ENCODE measurements at regions not wholly inside any gene's neighbourhood (a gene's known extent, or its start where the extent isn't known, plus 50 kb on each side); places are given as distances from the start of the nearest gene placed in this dataset.
A peak's percentile ranks its signal among the peaks of the same experiment; 100 is the strongest.

DNA sequence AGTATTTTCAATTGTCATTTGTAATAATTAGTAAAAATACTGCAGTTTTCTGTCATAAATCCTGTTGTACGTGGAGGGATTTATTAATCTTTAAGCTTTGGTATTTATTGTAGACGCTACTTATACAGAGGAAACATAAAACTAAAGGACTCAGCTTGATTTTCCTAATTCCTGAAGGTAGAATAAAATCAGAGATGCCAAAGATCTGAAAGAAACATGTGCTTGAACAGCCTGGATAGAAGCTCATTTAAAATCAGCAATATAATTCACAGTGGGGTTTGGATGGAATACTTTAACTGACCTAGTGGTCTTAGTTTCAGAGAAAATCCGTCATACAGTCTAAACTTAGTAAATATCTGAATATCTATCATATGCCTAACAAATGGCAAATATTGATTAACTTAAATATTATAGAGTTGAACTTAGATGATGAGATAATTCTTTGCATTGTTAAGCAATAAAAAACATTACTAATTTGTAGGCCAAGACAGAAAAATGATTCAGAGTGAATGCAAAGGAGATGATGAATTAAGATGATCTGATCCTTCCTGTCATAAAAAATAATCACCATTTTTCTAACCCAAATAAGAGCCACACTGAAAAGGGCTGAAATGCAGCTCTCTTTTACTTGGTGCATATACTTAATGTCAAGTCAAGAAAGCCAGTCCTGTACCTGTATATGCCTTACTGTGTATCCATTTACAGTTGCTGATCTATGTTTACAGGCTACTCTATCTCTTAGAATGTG is 397.1 kb upstream of the DCN start:
- DNase-seq (ENCODE audit: low read depth, low spot score): no peak

DNA sequence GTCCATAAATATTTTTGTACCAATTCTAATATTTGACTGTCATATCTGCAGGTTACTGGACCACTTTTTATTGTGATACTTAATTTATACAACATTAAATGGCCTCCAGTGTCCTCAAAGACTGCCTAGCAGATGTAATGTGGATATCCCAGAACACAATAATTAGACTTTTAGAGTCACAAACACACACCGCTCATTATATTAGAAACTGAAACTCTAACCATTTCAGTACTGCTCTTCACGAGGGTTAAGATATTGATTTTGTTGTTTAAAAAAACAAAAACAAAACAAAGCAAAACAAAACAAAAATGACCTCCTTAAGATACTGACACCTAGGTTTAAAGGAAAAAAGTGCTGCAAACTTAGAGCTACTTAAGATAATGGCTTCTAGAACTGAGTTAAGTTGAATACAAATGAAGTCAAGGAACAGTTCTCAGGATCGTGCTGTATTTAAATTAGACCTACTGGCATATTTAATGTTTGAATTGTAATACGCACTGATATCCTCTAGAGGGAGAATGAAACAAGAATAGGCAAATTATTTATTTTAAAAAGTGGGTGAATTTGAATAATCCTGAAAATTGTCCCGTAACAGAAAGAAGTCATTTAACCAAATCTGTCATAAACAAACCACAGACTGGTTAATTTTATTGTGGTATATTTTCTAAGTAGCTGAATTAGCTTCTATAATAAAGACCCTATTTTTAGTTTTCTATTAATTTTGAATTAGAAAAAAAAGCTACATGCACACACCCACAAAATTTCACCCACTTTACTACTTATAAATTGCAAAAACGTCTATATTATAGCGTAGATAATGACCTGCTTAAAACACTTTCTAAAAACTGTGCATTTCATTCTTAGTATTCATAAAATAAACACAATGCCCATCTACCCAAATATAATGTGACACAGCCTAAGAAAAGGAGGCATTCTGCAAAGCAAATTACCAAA is 395.2 kb upstream of the DCN start:
- DNase-seq (ENCODE audit: low read depth, low spot score): peak; percentile 21

DNA sequence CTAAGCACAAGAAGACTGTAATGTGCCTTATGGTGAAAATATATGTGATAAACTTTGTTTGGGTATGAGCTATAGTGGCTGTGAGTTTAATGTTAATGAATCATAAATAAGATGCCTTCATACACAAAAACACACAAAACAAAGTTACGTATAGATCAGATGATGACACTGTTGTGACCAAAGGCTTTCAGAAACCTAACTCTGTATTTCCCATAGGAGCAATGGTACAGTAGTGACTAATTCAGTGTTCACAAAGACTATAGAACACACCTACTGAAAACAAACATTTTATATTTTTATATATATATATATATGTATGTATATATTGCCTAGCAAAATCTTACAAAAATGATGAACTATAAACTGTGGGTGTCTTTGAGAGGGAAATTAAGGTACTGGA is 393.8 kb upstream of the DCN start:
- DNase-seq (ENCODE audit: low read depth, low spot score): no peak

DNA sequence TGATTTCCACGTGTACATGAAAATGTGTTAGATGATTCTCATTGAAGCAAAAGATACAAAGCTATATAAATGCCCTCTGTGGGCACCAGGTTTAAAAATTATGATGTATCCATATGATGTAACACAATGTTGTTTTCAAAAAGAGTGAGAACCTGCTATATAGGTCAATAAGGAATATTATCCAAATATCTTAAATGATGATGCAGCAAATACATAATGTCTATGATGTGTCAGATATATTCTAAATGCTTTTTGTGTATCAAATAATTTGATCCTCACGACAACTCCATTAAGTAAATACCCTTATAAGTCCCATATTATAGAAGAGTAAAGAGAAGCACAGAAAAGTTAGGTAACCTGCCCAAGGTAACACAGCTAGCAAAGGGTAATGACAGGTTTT is 393.0 kb upstream of the DCN start:
- no peak for DNase-seq (ENCODE audit: low read depth, low spot score)

DNA sequence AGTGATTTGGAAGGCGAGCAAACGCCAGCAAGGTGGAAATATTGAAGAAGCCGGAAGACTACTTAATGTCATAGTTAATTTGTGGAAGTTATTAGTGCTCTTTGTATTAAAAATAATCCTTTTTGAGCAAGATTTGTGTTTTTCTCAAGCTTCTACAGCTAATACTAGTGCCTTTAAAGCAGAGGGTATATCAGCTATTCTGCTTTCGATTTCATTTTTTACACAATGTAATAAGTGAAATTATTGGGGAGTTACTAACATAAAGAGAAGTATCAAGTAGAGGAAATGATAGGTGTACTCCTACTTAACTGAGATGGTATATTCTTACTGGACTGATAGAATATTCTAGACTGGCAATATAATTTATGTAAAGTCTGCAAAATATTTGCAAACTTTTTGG is 392.4 kb upstream of the DCN start:
- DNase-seq (ENCODE audit: low read depth, low spot score): no peak

DNA sequence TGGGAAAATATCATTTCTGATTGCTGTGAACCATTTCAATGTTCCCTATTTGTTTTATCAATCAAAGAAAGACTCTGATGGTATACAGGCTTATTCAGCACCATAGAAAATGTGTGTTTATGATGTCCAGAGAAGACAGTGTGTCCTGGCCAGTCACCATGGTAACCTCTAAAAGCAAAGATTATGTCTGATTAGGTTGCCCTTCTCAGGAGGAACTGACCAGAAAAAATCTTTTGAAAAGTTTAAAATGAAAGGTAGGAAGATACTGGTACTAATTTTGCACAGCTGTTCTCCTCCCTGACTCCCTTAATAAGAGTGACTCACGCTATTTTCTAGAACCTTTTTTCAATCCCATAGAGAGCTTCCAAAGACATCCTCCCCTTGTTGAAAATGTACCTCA is 391.8 kb upstream of the DCN start:
- DNase-seq (ENCODE audit: low read depth, low spot score): no peak

DNA sequence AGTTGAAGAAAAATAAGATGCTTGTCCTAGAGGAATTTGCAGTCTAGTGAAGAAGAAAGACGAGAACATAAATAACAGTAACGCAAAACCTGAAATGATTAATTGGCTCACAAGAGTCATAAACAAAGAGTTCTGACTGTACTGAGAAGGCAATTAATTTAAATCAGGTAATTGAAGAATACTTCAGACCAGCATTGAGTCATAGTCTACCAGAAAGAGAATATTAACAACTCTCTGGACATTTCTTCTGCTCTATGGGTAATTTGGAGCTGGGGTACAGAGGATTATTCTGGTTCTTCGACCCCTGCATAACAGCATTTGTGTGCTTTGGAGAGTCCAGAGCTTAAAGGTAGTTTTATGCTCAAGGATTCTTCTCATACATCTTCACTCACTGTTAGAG is 390.3 kb upstream of the DCN start:
- no peak for DNase-seq (ENCODE audit: low read depth, low spot score)

DNA sequence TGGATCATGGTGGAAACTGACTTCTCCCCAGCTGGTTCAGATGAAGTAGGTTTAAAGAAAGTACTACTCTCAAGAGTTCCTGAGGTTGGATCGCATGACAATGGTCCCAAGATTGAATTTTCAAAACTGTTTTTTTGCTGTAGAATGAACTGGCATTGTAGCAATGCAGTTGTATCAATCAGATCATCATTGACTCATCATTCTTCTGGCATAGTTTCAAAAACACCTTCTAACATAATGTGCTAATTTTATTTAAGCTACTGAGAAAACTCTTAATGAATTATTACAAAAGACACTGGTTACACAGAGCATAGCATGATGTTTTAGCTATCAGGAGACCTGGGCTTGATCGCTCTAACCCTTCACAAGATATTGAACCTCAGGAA is 384.5 kb upstream of the DCN start:
- DNase-seq (ENCODE audit: low read depth, low spot score): no peak

DNA sequence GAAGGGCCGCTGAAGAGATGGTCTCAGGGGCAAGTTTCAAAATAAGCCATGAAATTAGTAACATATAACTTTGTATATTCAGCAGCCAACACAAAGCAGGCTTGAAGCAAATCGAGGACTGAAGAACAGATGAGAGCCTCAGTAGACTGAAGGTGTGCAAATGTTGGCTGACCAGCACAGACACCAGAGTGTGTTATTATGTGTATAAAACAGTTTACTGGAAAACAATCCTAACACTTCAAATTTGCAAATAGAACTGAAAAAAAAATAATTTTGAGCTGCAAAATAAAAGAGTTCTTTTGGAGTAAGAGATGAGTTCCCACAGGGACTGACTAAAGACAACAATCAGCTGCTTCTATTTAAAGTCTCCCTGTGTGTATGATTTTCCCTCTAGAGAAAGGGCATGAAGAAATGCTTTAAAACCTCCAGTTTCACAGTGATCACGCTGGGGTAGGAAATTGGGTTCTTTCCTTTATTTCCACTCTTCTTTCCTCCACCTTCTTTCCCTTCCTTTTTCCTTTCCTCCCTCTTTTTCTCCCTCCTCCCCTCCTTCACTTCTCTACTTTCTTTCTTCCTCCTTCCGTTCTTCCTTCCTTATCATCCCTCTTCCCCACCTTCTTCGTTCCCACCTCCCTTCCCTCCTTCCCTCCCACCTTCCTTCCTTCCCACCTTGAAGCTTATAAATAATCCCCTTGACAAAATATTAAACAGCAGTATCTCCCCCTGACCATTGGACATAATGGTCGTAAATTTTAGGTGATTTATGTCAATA is 383.9 kb upstream of the DCN start:
- no peak for DNase-seq (ENCODE audit: low read depth, low spot score)

DNA sequence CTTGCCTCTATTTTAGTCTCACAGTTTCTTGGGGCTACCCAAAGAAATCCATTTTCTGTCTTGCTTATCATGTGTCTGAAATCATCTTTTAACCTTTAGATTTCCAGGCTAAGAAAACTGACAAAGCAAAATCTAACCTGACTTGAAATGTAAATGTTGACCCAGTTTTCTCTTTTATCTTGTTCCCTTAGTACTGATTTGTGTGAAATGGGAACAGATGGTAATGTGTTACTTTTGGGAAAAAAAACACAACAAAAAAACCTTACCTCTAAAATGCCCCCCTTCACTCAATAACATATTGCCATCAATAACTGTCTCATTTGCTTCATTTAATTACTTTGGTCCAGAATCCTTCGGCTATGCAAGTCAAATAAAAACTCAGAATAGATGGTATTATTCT is 383.2 kb upstream of the DCN start:
- DNase-seq (ENCODE audit: low read depth, low spot score): no peak

DNA sequence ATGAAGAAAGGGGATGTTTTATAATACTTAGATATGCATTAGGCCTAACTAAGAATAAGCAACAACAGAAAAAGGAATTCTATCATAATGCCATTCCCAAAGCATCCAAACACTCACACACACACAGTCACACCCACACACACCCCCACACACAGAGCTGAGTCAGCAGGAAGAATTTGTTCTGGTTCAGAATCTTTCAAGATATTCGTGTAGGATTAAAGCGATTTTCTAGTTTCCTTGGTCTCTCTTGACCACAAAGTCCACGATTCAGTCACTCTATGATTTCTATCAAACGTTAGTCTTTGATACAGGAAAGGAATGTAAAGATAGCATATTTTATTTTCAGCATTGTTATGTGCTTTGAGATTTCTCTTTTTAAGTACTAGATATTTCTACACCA is 382.6 kb upstream of the DCN start:
- DNase-seq (ENCODE audit: low read depth, low spot score): peak; percentile 64

DNA sequence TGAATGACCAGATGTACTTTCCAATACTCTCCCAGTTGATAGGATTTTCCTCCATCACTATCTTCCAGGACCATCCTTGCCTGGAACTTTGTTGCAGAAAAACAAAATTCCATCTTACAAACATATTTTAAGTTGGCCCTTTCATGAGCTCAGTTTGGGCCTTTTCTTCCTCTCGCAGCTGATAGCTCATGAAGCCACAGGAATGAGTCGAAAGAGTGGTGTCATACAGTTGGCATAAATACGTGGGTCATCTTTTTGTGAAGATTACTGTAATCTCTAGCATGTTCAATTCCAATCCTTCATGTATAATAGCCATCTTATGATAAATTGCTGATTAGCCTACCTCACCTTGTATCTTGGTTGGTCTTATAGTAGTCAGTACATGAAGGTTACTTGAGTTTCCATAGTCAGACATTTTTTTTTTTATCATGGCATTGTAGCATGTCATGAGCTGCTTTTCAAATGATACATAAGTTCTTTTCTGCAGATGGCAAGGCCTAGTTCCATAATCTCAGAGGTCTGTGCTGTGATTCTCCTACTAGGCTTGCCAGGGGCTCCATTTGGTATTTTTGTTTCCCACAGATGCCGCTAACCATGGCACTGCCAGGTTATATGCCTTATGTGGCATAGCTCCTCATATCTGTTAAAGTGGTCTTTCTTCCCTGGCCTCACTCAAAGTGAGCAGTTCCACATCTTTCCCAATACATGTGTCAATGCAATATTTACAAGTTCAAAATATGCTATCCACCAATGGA is 380.6 kb upstream of the DCN start:
- DNase-seq (ENCODE audit: low read depth, low spot score): no peak

DNA sequence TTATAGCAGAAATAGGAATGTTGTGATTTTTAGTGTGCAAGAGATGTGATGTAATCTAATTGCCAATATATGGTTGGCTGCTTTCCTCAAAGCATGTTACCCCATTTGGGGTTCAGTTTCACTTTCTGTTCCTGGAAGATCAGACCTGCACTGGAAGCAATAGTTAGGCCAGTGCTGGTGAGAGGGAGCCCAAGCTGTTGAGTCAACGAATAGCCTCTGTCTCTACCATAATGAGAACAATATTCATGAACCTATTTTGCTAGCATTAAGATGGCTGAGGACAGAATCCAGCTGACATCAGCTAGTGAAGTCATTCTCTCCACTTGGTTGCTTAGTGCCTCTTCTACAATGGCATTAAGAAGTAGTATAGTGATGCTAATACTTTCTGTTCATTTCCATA is 379.9 kb upstream of the DCN start:
- DNase-seq (ENCODE audit: low read depth, low spot score): no peak

DNA sequence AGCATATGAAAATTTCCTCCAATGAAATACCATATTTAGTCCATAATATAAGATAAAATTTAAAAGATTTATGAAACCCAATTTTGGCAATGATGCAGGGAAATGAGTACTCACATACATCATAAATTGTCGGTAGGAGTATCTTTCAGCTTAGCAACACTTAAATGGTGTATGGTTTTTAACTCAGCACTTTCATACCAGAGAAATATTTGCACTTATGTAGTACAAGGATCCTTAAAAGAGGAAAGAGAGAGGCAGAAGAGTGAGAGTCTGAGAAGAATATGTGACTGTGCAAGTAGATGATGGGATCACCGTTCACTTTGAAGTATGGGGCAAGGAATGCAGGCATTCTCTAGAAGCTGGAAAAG is 379.3 kb upstream of the DCN start:
- no peak for DNase-seq (ENCODE audit: low read depth, low spot score)

DNA sequence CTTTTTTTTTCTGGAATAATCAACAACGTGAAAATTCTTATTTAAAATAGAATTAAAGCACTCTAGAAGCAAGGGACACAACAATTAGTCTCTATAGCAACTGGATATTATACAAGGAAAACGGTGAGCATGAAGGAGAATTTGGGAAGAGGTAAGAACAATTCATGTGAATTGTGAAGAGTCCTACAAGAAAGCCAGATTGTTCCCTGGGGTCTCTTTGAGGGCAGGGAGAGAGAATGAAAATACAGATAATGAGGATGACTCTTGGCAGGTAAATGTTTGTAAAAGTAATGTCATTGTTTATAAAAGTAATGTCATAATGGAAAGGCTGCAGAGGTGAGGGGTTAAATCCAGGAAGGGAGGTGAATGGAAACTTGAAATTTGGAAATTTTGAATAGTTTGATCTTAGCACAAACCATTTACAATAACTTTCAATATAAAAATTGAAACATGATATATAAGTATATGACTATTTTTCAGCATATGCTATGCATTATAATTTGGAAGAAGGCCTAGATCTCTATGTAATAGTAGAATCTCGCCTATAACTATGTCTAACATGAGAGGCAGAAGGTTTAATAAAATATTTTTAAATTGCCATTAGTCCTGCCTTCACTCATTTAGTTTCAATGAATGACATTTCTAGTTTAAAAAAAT is 378.8 kb upstream of the DCN start:
- DNase-seq (ENCODE audit: low read depth, low spot score): no peak

DNA sequence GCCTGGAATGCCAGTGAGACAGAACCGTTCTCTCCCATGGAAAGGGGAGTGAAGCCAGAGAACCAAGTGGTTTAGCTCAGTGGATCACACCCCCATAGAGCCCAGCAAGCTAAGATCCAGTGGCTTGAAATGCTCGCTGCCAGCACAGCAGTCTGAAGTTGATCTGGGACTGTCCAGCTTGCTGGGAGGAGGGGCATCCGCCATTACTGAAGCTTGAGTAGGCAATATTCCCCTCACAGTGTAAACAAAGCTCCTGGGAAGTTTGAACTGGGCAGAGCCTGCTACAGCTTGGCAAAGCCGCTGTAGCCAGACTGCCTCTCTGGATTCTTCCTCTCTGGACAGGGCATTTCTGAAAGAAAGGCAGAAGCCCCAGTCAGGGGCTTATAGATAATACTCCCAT is 374.3 kb upstream of the DCN start:
- no peak for DNase-seq (ENCODE audit: low read depth, low spot score)

DNA sequence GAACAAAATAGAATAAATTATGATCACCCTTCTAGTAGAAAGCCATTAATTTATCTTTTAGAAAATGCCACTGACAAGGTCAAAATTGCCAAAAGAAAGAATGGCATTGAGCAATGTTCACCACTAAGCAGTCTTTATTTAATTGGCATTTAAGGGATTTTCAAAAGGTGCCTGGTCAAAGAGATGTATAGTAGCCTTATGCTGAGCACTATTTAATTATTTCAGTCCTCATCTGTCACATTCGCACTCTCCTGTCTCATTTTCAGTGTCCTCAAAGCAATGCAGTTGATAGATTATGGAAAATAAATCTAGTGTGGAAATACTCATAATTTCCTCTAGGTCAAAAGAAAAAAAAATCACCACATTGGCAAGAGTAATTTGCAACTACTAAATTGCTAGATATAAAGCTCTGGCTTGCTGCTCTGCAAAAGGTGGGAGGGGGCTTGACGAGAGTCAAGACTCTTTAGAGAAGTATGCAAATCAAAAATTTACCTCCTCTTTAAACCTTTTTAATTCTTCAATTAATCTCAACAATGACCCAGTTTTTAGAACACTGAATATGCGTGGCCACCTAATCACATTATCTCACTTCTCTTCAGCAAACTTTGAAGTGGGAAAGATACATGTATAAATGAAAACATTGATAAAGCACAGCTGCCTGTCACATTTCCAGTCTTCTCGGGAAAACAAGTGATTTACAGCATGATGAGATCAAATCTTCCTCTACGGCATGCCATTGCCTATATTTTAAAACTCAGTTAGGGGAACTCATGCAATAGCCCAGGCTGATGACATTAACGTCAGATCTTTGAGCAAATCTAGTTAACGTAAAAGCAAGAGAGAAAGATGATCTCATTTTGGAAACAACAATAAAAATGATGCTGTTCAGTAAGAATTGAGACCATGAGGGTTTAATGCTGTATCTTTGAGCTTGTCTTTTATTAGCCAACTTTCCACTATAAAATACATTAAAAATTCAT is 373.1 kb upstream of the DCN start:
- DNase-seq (ENCODE audit: low read depth, low spot score): no peak

DNA sequence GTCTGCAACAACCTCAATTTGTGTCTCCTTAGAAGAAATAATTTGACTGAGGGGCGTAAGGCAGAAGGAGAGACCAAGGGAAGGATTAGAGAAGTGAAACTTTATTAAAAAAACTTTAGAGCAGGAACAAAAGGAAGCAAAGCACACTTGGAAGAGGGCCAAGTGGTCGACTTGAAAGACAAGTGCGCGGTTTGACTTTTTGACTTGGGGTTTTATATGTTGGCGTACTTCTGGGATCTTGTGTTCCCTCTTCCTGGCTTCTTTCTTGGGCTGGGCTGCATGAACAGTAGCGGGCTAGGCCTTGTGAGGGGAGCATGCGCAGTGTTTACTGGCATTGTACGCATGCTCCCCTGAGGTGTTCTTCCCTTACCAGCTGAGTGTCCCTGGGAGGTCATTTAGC is 369.3 kb upstream of the DCN start:
- no peak for DNase-seq (ENCODE audit: low read depth, low spot score)

DNA sequence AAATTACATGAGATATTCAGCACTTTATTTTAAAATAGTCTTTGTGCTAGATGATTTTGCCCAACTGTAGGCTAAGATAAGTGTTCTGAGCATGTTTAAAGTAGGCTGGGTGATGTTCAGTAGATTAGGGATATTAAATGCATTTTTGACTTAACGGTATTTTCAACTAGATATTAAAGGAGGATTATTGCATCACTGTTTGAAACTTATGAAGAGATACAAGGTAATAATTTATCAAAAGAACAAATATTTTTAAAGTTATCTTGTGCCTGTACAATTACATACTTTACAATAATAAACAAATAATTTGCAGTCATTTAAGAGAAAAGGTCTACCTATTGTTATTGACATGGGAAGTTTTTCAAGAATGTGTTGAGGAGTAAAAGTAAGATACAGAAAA is 368.6 kb upstream of the DCN start:
- DNase-seq (ENCODE audit: low read depth, low spot score): no peak

DNA sequence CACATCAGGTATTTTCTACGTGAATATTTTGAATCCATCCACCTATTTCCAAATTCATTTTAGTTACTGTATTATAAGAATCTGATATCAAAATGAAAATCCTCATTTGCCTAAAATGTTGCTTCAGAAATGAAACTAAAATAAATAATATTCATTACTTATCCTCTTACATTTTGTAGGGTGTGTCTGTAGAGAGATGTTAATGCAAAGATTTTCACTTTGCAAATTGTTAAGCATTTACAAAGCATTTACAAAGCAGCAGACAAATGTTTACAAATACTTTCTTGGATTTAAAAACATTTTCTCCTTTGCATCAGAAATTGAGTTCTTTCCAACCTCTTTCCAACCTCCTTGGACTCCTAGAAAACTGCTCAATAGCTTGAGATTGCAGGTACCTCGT is 360.0 kb upstream of the DCN start:
- DNase-seq (ENCODE audit: low read depth, low spot score): no peak
